ENCODE measurements at regions not wholly inside any gene's neighbourhood (a gene's known extent, or its start where the extent isn't known, plus 50 kb on each side); places are given as distances from the start of the nearest gene placed in this dataset.

GRCh38 chr1:212525479-212526110 lies 83.0 kb upstream of the ATF3 start:
- no peak for DNase-seq (ENCODE audit: low read depth)

GRCh38 chr1:212526111-212526491 lies 82.5 kb upstream of the ATF3 start:
- no peak for DNase-seq (ENCODE audit: low read depth)

GRCh38 chr1:212528501-212528900 lies 80.1 kb upstream of the ATF3 start:
- DNase-seq (ENCODE audit: low read depth) = no peak

GRCh38 chr1:212529211-212529741 lies 79.3 kb upstream of the ATF3 start:
- no peak for DNase-seq (ENCODE audit: low read depth)

DNA sequence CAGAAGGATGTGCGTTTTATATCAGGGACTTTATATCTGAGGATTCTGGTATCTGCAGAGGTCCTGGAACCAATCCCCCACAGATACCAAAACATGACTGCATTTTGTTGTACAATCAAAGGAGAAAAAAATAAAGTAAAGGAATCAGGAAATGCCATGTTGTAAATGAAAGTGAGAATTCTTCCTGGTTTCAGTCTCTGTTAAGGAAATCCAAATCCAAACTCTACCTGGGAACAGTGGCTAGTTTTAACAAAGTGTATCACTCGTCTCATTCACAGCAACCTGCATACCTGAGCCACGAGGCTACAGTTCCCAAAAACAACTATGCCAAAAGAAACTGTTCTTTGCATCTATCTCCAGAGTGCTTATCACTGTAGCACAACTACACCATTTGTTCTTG lies 77.3 kb upstream of the ATF3 start:
- no peak for DNase-seq (ENCODE audit: low read depth)

- no peak for DNase-seq (ENCODE audit: low read depth)
Observed at GRCh38 chr1:212531796-212532195, 76.8 kb upstream of the ATF3 start.

GRCh38 chr1:212532469-212533147 lies 76.0 kb upstream of the ATF3 start:
- DNase-seq (ENCODE audit: low read depth) = no peak

- no peak for DNase-seq (ENCODE audit: low read depth)
Observed at GRCh38 chr1:212533148-212533517, 75.4 kb upstream of the ATF3 start.

DNA sequence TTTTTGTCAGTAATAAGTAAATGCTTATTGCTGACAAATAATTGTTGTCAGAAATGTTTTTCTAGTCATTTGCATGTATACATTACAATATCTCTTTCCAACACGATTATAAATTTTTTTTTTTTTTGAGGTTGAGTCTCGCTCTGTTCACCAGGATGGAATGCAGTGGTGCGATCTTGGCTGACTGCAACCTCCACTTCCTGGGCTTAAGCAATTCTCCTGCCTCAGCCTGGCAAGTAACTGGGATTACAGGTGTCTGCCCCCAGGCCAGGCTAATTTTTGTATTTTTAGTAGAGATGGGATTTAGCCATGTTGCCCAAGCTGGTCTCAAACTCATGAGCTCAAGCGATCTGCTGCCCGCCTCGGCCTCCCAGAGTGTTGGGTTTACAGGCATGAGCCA lies 72.0 kb upstream of the ATF3 start:
- no peak for DNase-seq (ENCODE audit: low read depth)

DNA sequence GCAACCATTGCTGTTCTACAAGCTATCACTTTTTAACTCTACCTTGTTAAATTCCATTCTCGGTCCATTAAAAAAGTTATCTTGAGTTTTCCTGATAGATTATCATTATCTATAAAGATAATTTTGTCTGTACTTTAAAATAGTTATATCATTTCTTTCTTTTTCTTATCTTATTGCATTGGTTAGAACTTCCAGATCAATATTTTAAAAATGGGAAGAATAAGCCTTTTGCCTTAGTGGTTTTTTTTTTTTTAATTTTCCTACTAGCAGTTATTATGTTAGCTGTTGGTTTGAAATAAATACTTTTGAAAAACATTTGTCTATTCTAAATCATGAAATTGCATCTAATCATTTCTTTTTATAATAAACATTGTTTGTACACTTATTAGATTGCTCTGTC lies 71.0 kb upstream of the ATF3 start:
- no peak for DNase-seq (ENCODE audit: low read depth)

DNA sequence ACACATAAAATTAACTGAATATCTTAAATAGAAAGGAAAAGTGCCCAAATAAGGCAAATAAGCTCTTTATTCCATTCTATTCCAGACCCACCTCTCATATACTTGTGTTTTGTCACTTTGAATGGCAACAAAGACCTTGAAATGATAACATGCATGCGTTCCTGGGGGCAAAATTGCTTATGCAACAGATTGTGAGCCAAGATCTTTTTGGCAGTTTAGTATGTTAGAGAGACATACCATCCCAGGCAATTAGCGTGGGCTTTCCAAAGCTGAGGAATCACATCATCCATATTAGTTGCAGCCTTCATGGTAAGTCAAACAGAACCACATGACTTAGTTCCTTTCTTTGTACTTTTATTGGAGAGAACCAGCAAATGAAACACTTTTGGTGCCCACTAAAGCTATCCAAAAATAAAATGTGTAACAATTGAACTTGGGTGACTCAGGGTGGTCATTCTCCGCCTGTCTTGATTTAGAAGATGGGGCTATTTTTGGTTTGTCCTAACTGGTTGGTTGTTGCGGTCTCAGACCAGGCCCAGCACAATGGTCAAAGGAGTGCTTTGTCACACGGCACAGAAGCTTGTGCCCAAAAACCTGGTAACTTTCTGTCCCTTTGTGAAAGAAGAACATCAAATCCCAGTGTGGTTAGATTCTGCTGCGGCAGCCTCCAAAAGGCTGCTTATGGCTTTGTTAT lies 68.7 kb upstream of the ATF3 start:
- DNase-seq (ENCODE audit: low read depth) = no peak

- DNase-seq (ENCODE audit: low read depth) = no peak
Observed at GRCh38 chr1:212542761-212543187, 65.8 kb upstream of the ATF3 start.

GRCh38 chr1:212544110-212544509 lies 64.5 kb upstream of the ATF3 start:
- no peak for DNase-seq (ENCODE audit: low read depth)

GRCh38 chr1:212545941-212546635 lies 62.5 kb upstream of the ATF3 start:
- no peak for DNase-seq (ENCODE audit: low read depth)

DNA sequence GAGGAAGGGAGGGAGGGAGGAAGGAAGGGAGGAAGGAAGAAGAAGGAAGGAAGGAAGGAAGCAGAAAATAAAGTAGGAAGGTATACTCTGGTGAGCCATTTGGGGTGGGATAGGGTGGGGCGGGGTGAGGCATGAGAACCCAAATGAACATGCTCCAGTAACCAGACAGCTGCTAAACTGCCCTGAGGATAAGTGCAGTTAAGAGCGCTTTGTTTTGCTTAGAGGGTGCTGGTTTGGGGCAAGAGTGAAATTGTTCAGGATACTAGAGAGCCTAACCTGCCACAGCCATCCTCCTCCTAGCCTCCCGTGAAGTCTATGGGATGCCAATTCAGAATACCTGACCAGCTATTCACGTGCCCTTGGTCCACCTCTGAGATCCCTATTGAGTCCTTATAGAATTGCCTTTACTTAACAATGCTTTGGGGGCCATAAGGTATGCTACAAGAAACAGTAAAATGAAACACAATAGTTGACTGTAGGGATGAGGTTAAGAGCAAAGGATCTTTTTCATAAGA lies 59.0 kb upstream of the ATF3 start:
- no peak for DNase-seq (ENCODE audit: low read depth)

DNA sequence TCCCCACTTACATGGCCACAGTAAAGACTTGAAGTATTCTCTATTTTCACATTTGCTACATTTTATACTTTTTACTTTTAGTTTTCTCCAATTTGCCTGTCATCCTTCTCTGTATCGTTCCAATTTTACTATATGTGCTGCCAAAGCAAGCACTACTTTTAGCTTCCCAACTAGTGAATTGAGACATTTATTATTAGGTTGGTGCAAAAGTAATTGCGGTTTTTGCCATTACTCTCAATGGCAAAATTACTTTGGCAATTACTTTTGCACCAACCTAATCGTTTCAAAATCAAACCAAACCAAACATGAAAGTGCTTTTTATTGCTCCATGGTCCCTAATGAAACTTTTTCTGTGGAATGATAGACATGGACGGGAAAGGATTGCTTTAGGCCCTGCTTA lies 56.6 kb upstream of the ATF3 start:
- DNase-seq (ENCODE audit: low read depth) = no peak

GRCh38 chr1:212553676-212554075 lies 54.9 kb upstream of the ATF3 start:
- DNase-seq (ENCODE audit: low read depth) = no peak

DNA sequence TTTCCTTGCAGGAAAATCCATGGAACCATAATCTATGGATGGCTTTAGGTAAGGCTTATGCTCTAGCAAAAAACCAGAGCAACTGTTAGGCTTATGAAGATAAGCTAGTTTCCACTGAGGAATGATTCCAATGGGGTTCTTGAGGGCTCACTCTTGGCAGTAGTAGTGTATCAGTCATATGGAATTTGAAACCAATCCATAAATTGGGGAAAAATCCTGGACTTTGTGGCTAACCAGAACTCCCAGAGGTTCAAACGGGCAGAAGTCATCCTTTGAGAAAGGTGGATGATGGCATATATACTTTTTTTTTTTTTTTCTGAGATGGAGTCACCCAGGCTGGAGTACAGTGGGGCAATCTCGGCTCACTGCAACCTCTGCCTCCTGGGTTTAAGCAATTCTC lies 54.2 kb upstream of the ATF3 start:
- DNase-seq (ENCODE audit: low read depth) = no peak

DNA sequence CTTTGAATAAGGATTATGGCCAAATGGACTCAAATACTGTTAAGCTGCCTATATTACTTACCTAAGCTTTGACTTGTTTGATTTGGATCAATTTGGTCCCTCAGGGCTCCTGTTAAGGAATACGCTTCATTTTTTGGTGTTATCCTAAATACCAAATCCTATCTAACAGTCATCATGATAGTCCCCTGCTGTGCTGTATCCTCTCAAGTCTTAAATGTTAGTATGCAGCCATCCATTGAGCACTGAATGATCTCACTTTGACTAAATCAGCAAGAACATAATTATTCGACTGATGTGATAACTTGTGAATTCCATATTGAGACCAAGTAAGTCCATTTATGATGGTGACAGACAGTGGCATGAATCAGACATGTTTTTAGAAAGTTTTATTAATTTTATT lies 53.1 kb upstream of the ATF3 start:
- DNase-seq (ENCODE audit: low read depth) = no peak

GRCh38 chr1:212556822-212557549 lies 51.6 kb upstream of the ATF3 start:
- DNase-seq (ENCODE audit: low read depth) = no peak

GRCh38 chr1:212557739-212558692 lies 50.5 kb upstream of the ATF3 start:
- DNase-seq (ENCODE audit: low read depth) = no peak
